Liver (tissue), 8 donors: ENCODE measurements at regions not wholly inside any gene's neighbourhood (a gene's known extent, or its start where the extent isn't known, plus 50 kb on each side); places are given as distances from the start of the nearest gene placed in this dataset.

Experiments
- DNase-seq: peaks from one replicate; pipeline ENCODE4 v3.0.0-alpha.2; 2017; ENCODE audit warnings: low spot score
- H3K27ac ChIP-seq, 2 donors: one replicate each; pipeline ENCODE4 v1.7.0; 2013; ENCODE audit warnings: inconsistent platforms in 2 of 2, low read length in 2 of 2, control low read depth in 1 of 2, low read depth in 1 of 2, mild to moderate bottlenecking in 1 of 2
- H3K27me3 ChIP-seq, 4 donors: one replicate each; pipeline versions ENCODE4 v1.6.1 to v1.7.0; 2013; ENCODE audit warnings: low read length in 3 of 4, inconsistent platforms in 1 of 4, mild to moderate bottlenecking in 1 of 4, moderate library complexity in 1 of 4; ENCODE audit not compliant: control insufficient read depth in 4 of 4, insufficient read depth in 4 of 4
- H3K36me3 ChIP-seq, 4 donors: one replicate each; pipeline versions ENCODE4 v1.6.1 to v1.7.0; 2013; ENCODE audit warnings: low read length in 3 of 4, mild to moderate bottlenecking in 3 of 4, low read depth in 1 of 4, moderate library complexity in 1 of 4; ENCODE audit not compliant: control insufficient read depth in 4 of 4, insufficient read depth in 3 of 4
- H3K4me1 ChIP-seq, 4 donors: one replicate each; pipeline versions ENCODE4 v1.6.1 to v1.7.0; 2013; ENCODE audit warnings: low read length in 3 of 4, mild to moderate bottlenecking in 3 of 4, moderate library complexity in 1 of 4; ENCODE audit not compliant: control insufficient read depth in 4 of 4, insufficient read depth in 4 of 4
- H3K4me3 ChIP-seq, 3 donors: one replicate each; pipeline versions ENCODE4 v1.6.1 to v1.7.0; 2013; ENCODE audit warnings: low read length in 3 of 3, control low read depth in 1 of 3, low read depth in 1 of 3, mild to moderate bottlenecking in 1 of 3
- H3K9ac ChIP-seq, 2 donors: one replicate each; pipeline ENCODE4 v1.7.0; 2013; ENCODE audit warnings: low read length in 2 of 2, mild to moderate bottlenecking in 2 of 2, moderate library complexity in 2 of 2, control low read depth in 1 of 2, low read depth in 1 of 2
- H3K9me3 ChIP-seq, 4 donors: one replicate each; pipeline versions ENCODE4 v1.6.1 to v1.7.0; 2013; ENCODE audit warnings: low read length in 3 of 4; ENCODE audit not compliant: control insufficient read depth in 4 of 4
- EGR1 ChIP-seq, 2 donors: IDR thresholded peaks; 2 replicates each; pipeline ENCODE4 v1.6.1; 2016 to 2018; ENCODE audit warnings: antibody characterized with exemption in 2 of 2, low read depth in 2 of 2
- FOXA1 ChIP-seq: IDR thresholded peaks from 2 replicates; pipeline ENCODE4 v1.6.1; 2016; ENCODE audit warnings: antibody characterized with exemption
- FOXA2 ChIP-seq: IDR thresholded peaks from 2 replicates; pipeline ENCODE4 v1.6.1; 2016; ENCODE audit warnings: antibody characterized with exemption
- GABPA ChIP-seq, 2 donors: IDR thresholded peaks in 1 of 2; conservative IDR thresholded peaks in 1 of 2; 2 replicates each; pipeline ENCODE4 v1.6.1; 2016; ENCODE audit warnings: antibody characterized with exemption in 2 of 2, mild to moderate bottlenecking in 1 of 2, moderate library complexity in 1 of 2
- HNF4A ChIP-seq, 2 donors: conservative IDR thresholded peaks; 2 replicates each; pipeline ENCODE4 v1.6.1; 2016; ENCODE audit warnings: antibody characterized with exemption in 2 of 2, mild to moderate bottlenecking in 2 of 2
- HNF4G ChIP-seq: IDR thresholded peaks from 2 replicates; pipeline ENCODE4 v1.6.1; 2016; ENCODE audit warnings: antibody characterized with exemption
- JUND ChIP-seq, 2 donors: IDR thresholded peaks; 2 replicates each; pipeline ENCODE4 v1.6.1; 2016; ENCODE audit warnings: antibody characterized with exemption in 2 of 2
- NR2F2 ChIP-seq: IDR thresholded peaks from 2 replicates; pipeline ENCODE4 v1.6.1; 2016; ENCODE audit warnings: antibody characterized with exemption
- RAD21 ChIP-seq, 2 donors: IDR thresholded peaks; 2 replicates each; pipeline ENCODE4 v1.6.1; 2016; ENCODE audit warnings: antibody characterized with exemption in 2 of 2, mild to moderate bottlenecking in 2 of 2
- RXRA ChIP-seq, 2 donors: IDR thresholded peaks; 2 replicates each; pipeline ENCODE4 v1.6.1; 2017 to 2018; ENCODE audit warnings: antibody characterized with exemption in 2 of 2, mild to moderate bottlenecking in 1 of 2
- SP1 ChIP-seq: IDR thresholded peaks from 2 replicates; pipeline ENCODE4 v1.6.1; 2018; ENCODE audit warnings: antibody characterized with exemption, mild to moderate bottlenecking
- TAF1 ChIP-seq: conservative IDR thresholded peaks from 2 replicates; pipeline ENCODE4 v1.6.1; 2016; ENCODE audit warnings: antibody characterized with exemption, mild to moderate bottlenecking
- YY1 ChIP-seq: IDR thresholded peaks from 2 replicates; pipeline ENCODE4 v1.6.1; 2016; ENCODE audit warnings: antibody characterized with exemption, mild to moderate bottlenecking
- WGBS: extraction: QIAGEN DNeasy Blood & Tissue Kit; methylation state at CpG from one replicate; pipeline ENCODE4 v1.1.7; 2013; 5-methylcytosine and 5-hydroxymethylcytosine counted together
- TF ChIP-seq, protein P1 (sequence below): fragments of 150-350 bp; IDR thresholded peaks from 2 replicates; pipeline ENCODE4 v1.5.1; 2017; ENCODE audit warnings: improper control_type of control experiment, low read depth, low read length; ENCODE audit not compliant: missing input control
- TF ChIP-seq, protein P2 (sequence below): IDR thresholded peaks from 2 replicates; pipeline ENCODE4 v1.6.1; 2016; ENCODE audit warnings: antibody characterized with exemption
- TF ChIP-seq, protein P3 (sequence below): IDR thresholded peaks from 2 replicates; pipeline ENCODE4 v1.6.1; 2016; ENCODE audit warnings: antibody characterized with exemption
- TF ChIP-seq, protein P4 (sequence below): IDR thresholded peaks from 2 replicates; pipeline ENCODE4 v1.6.1; 2016; ENCODE audit warnings: antibody characterized with exemption, mild to moderate bottlenecking
- TF ChIP-seq, protein P5 (sequence below): IDR thresholded peaks from 2 replicates; pipeline ENCODE4 v1.6.1; 2016; ENCODE audit warnings: antibody characterized with exemption
- donor health status: healthy.
- donor health status: healthy.
- donor health status: healthy.
- donor health status: healthy.
- donor health status: healthy.

DNA sequence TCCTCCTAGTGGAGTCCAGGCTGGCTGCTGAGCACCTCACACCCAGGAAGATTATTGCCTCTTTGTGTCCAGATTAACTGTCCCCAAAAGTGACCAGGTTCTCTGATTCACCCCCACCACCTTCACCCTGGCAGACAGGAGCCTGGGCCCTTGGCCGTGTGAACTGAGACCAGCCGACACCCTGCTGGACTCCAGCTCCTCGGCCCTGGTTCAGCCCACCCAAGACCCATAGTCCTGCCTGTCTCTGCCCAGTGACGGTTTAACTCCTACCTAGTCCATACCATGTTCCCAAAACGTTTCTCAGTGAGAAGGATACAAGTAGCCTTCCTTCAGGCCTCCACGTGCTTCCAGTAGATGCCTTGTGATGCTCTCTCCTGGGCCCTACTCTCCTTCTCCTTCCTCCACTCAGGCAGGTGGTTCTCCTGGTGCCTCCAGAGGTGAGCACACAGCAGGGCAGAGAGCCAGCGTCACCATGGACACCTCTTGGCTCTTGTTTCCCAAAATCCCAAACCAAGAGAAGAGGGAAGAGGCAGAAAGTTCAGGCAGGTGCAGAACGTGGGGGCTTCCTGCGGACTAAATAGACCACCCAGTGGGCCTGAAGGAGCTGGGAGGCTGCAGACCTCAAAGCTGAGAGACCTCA lies 134.4 kb upstream of the CST7 start:
- Histone ChIP-seq H3K9me3 (peaks cover 0 to 5% (median 3%) of the 10 kb centered on the region in 4 donors), H3K27ac (no peak overlapping the region), H3K27me3 (peaks cover 0 to 2% (median 0%) of the 10 kb centered on the region in 4 donors), H3K9ac (no peak overlapping the region), H3K36me3 (no peaks in the 10 kb centered on the region), H3K4me1 (no peaks in the 10 kb centered on the region), H3K4me3 (no peak overlapping the region)
- WGBS = 71% methylated on average over 9 of the region's 9 CpGs
- no peak for DNase-seq
- TF ChIP-seq, protein P1, sequence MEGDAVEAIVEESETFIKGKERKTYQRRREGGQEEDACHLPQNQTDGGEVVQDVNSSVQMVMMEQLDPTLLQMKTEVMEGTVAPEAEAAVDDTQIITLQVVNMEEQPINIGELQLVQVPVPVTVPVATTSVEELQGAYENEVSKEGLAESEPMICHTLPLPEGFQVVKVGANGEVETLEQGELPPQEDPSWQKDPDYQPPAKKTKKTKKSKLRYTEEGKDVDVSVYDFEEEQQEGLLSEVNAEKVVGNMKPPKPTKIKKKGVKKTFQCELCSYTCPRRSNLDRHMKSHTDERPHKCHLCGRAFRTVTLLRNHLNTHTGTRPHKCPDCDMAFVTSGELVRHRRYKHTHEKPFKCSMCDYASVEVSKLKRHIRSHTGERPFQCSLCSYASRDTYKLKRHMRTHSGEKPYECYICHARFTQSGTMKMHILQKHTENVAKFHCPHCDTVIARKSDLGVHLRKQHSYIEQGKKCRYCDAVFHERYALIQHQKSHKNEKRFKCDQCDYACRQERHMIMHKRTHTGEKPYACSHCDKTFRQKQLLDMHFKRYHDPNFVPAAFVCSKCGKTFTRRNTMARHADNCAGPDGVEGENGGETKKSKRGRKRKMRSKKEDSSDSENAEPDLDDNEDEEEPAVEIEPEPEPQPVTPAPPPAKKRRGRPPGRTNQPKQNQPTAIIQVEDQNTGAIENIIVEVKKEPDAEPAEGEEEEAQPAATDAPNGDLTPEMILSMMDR = no peak
- TF ChIP-seq FOXA1 = no peak
- TF ChIP-seq EGR1 (IDR thresholded peaks at IDR 0.05; ENCODE audit: low read depth in 2 of 2) = no peak
- TF ChIP-seq, protein P2, sequence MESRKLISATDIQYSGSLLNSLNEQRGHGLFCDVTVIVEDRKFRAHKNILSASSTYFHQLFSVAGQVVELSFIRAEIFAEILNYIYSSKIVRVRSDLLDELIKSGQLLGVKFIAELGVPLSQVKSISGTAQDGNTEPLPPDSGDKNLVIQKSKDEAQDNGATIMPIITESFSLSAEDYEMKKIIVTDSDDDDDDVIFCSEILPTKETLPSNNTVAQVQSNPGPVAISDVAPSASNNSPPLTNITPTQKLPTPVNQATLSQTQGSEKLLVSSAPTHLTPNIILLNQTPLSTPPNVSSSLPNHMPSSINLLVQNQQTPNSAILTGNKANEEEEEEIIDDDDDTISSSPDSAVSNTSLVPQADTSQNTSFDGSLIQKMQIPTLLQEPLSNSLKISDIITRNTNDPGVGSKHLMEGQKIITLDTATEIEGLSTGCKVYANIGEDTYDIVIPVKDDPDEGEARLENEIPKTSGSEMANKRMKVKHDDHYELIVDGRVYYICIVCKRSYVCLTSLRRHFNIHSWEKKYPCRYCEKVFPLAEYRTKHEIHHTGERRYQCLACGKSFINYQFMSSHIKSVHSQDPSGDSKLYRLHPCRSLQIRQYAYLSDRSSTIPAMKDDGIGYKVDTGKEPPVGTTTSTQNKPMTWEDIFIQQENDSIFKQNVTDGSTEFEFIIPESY = no peak
- no peak for TF ChIP-seq HNF4G
- TF ChIP-seq, protein P3, sequence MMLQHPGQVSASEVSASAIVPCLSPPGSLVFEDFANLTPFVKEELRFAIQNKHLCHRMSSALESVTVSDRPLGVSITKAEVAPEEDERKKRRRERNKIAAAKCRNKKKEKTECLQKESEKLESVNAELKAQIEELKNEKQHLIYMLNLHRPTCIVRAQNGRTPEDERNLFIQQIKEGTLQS = no peak
- no peak for TF ChIP-seq TAF1
- no peak for TF ChIP-seq SP1
- TF ChIP-seq, protein P4, sequence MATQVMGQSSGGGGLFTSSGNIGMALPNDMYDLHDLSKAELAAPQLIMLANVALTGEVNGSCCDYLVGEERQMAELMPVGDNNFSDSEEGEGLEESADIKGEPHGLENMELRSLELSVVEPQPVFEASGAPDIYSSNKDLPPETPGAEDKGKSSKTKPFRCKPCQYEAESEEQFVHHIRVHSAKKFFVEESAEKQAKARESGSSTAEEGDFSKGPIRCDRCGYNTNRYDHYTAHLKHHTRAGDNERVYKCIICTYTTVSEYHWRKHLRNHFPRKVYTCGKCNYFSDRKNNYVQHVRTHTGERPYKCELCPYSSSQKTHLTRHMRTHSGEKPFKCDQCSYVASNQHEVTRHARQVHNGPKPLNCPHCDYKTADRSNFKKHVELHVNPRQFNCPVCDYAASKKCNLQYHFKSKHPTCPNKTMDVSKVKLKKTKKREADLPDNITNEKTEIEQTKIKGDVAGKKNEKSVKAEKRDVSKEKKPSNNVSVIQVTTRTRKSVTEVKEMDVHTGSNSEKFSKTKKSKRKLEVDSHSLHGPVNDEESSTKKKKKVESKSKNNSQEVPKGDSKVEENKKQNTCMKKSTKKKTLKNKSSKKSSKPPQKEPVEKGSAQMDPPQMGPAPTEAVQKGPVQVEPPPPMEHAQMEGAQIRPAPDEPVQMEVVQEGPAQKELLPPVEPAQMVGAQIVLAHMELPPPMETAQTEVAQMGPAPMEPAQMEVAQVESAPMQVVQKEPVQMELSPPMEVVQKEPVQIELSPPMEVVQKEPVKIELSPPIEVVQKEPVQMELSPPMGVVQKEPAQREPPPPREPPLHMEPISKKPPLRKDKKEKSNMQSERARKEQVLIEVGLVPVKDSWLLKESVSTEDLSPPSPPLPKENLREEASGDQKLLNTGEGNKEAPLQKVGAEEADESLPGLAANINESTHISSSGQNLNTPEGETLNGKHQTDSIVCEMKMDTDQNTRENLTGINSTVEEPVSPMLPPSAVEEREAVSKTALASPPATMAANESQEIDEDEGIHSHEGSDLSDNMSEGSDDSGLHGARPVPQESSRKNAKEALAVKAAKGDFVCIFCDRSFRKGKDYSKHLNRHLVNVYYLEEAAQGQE = no peak
- no peak for TF ChIP-seq JUND (IDR thresholded peaks at IDR 0.05)
- TF ChIP-seq HNF4A (conservative IDR thresholded peaks at IDR 0.05) = no peak
- TF ChIP-seq FOXA2 = no peak
- TF ChIP-seq GABPA (IDR thresholded peaks at IDR 0.05 in 1 of 2, conservative IDR thresholded peaks at IDR 0.05 in 1 of 2) = no peak
- no peak for TF ChIP-seq RAD21 (IDR thresholded peaks at IDR 0.05)
- no peak for TF ChIP-seq YY1
- TF ChIP-seq, protein P5, sequence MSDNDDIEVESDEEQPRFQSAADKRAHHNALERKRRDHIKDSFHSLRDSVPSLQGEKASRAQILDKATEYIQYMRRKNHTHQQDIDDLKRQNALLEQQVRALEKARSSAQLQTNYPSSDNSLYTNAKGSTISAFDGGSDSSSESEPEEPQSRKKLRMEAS = no peak
- no peak for TF ChIP-seq NR2F2
- TF ChIP-seq RXRA (IDR thresholded peaks at IDR 0.05) = no peak
